HG02798 (cell line): ENCODE measurements at regions not wholly inside any gene's neighbourhood (a gene's known extent, or its start where the extent isn't known, plus 50 kb on each side); places are given as distances from the start of the nearest gene placed in this dataset.
A peak's percentile ranks its signal among the peaks of the same experiment; 100 is the strongest.

Source experiments
- ATAC-seq: cut with Tn5 transposase; IDR thresholded peaks from one replicate; pipeline ENCODE4 v1.9.1; 2021; ENCODE audit warnings: mild to moderate bottlenecking; ENCODE audit not compliant: unreplicated experiment, poor library complexity

DNA sequence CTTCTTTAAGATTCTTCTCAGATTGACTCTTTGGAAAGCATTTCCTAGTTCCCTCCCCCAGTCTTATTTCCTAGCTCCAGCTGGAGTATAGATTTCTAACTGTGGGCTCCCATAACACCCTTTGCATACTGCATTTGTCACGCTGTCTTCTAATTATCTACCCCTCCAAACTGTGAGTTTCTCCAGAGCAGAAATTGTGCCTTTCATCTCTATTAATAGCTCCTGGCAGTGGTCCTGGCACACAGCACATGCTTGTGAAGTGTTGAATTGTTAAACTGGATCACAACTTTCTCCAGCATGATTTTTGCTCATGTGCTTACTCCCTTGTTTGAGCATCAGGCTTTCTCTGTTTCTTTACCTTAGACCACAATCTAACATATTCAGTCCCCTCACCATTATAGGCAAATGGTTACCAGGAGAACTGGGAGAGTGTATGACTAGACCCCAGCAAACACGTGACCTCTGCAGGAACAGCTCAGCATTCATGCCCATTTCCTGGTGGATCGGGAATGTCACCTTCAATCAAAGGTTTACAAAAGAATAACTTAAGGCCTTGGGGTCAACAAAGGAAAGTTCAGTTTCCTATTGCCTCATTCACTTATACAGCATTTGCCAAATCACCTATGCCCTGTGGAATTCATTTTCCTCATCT, 175.7 kb upstream of the TANK start:
- no peak for ATAC-seq

DNA sequence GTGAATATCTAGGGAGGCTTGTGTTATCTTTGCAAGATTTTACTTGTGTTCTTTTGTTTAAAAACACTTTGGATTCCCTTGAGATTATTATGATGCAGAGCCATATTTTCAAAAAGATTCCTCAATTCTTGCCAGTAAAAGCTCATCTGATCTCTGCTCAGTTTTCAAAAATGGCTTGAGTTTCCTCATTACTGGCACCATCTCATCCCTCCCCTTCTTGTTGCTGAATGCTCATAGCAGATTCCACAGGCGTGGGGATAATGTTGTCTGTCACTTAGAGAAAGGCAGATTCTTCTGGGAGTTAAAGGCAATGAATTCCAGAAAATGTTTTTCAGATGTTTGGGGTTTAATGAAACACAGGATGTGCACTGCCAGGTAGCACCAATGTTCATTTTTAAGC, 170.4 kb upstream of the TANK start:
- ATAC-seq = no peak

DNA sequence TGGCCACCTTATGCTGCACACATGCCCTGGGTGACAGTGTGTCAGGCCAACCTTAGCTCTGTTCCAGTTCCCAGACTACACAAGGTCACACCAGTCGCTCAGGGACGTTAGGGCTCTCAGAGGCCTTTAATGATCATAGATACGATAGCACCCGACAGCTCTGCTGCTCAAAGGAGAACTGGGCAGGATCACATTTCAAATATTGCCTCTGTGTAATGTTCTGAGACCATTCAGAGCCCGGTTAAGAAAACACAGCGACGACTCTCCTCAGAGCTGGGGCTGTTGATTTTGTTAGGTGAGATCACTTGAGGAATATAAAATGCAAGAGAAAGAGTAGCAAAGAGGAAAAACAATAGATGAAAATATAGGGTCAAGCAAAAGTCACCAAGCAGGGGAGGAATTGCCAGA, 166.6 kb upstream of the TANK start:
- no peak for ATAC-seq

DNA sequence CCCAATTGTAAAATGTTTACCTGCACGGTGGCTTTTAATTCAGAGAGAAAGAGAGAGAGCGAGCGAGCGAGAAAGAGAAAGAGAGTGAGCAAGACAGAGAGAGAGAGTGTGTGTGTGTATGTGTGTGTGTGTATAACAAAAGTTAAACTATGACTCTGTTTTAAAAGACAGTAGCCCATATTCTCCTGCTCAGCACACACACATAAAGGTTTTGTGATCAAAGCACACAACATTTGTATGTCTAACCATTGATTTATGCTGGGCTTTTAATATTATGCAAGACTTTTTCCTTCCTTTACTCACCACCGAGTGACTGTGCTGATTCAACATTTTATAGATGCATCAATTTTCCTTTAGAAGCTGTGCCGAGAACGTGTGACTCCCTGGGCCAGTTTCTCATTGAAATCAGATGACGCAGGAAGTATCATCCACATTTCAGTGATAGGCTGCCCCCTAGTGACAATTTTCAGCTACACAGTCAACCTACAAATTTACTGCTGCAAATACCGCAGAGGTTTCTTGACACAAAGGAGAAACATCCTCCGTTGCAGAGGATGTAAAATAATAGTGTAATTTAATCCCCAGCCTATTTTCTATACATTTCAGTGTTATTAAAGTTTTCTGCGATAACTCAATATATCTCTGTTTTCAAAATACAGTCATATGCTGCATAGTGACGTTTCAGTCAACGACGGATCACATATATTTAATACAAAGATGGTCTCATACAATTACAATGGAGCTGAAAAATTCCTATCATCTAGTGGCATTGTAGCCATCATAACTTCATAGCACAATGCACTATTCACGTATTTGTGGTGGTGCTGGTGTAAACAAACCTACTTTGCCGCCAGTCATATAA, 165.9 kb upstream of the TANK start:
- ATAC-seq = peak; percentile 94

DNA sequence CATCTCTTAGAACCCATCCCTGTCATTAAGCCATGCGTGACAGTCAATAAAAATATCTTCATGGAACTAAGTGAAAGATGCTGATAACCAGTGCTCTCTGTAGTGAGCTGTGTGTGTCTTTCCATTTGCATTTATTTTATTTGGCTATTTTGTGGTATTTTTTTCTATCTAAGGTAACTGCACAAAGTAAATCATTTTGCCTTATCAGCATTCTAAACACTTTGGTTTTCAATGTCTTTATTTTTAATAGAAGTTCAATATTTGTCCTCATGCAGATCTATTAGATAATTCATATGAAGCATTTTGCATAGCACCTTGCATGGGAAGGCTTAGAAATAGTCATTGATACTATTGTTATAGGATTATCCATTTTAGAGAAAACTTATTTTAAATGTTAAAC, 163.6 kb upstream of the TANK start:
- no peak for ATAC-seq

DNA sequence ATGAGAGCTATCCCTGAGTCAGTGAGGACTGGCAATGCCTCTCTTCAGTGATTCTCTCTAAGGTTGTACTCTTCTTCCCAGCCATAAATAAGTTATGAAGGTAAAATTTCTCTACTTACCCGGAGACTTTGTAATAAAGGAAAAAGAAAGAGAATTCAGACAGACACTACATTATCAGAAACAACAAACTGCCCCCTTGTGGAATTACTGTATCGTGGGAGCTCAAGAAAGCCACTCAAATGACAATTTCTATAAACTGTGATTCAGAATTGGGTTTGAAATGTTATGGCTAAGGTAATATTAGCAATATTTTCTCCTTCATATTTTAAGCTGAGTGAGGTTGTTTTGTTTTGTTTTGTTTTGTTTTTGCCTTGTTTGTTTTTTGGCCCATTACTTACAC, 155.8 kb upstream of the TANK start:
- ATAC-seq = no peak

DNA sequence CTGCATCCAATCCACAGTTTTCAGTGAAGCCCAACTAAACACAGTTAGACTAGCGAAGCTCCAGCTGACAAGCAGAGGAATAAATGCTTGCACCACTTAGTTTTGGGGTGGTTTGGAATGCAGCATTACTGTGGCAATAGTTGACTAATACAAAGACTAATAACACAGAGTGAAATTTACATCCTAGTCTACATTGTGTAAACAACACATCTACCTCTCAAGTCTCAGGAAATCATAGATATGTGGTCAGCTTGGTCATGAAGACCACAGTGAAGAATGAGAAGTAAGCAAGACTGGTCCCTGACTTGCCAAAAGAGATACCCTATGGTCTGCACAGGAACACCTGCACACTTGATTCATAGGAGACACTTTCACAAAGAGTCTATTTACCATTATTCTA, 155.1 kb upstream of the TANK start:
- ATAC-seq = no peak

DNA sequence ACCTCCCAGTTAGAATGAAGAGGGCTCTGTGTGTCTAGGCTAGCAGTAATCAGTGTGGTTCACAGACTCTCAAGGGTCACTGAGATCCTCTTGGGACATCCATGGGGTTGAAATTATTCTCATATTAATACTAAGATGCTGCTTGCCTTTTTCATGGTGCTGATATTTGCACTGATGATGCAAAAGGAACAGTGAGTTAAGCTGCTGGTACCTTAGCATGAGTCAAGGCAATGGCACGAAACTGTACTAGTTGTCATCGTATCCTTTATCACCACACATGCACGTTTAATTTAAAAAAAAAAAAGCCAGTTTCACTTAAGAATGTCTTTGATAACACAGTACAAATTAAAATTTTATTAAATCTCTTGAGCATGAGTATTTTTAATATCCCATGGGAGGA, 151.9 kb upstream of the TANK start:
- ATAC-seq = no peak

DNA sequence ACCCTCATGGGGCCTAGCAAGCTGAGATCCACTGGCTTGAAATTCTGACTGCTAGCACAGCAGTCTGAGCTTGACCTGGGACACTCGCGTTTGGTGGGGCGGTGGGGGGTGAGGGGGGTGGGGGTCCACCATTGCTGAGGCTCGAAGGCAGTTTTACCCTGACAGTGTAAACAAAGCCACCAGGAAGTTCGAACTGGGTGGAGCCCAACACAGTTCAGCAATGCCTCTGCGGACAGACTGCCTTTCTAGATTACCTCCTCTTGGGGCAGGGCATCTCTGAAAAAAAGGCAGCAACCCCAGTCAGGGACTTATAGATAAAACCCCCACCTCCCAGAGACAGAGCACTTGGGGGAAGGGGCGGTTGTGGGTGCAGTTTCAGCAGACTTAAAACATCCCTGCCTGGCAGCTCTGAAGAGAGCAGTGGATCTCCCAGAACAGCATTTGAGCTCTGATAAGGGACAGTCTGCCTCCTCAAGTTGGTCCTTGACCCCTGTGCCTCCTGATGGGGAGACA, 149.7 kb upstream of the TANK start:
- no peak for ATAC-seq

DNA sequence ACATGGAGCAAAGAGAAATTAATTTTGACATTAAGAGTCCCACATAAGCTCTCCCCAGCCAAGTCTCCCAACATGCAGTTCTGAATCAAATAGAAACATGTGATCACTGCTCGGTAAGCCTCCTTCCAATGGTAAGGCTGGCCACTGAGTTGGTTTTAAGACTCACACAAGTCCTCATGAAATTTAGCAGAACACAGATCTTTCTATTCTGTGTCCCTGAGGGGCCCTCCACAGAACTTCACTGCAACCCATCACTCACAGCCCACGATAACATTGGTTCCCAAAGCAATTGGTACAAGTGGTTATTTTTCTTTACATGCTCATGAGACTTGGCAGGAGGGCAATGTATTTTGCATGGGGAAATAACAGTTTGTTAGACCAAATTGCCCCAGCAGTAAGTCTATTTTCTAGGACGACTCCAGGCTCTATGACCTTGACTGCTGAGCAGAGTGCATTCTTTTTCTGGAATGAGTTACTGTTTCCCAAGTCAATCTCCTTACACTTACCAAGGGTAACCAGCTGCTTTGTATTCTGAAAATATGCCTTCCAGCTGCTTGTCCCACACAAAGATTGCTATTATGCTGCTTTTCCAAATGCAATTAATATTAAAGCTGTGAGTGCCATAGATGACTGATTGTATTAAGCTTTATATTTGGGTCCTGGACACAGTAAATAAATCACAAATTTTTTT, 142.3 kb upstream of the TANK start:
- ATAC-seq = no peak

DNA sequence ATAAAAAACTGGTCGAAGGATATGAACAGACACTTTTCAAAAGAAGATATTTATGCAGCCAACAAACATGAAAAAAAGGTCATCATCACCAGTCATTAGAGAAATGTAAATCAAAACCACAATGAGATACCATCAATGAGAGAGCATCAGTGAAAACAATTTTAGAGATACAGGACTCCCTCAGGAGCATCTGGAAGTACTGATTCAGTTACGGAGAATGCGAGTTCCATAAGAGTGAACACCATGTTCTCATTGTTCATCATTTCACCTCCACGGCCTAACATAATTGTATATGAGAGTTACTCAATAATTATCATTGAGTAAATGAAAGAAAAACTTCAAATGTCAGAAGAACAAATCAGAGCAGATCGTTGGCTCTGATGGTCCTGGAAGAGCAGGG, 140.9 kb upstream of the TANK start:
- ATAC-seq = no peak

DNA sequence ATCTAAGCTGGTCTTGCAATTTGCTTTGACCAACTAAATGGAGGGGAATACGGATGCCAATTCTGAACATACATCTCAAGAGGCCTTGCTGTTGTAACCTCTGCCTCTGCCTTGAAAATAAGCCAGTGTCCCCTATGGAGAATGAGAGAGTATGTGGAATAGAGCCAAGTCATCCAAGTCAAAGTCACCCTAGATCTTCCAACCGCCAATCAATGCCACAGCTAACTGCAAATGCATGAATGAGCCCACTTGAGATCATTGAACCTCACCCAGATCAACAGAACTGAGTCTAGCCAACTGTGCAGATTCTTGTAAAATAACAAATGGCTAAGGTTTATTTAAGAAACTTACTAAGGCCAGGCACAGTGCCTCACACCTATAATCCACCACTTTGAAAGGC, 139.8 kb upstream of the TANK start:
- ATAC-seq = no peak

DNA sequence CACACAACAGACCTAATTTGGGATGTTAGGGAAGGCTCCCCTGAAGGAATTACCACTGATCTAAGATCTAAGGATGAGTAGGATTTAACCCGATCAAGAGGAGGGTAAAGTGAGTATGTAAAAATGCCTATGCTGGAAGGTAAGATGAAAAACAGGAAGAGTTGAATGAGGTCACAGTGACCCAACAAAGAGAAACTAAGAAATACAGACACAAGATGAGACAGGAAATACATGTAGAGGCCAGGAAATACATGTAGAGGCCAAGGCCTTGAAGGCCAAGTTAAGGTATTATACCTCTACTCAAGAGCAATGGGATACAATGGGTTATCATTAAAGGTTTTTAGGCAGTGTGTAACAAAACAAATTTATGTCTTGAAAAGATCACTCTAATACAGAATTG, 131.6 kb upstream of the TANK start:
- no peak for ATAC-seq

DNA sequence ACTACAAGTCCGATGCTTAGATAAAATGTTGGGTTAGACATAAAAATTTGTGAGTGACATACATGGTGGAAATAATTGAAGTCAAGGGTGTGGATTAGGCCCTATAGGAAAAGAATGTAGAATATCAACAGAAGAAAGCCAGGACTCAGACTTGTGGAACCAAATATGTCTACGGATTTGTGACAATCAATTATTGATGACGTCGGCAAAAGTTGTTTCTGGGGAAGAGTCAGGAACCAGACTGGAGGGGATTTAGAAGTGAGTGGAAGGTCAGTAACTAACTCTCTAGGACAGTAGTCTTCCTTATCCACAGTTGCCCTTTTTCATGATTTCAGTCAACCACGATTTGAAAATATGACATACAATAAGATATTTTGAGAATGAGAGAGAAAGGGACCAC, 130.9 kb upstream of the TANK start:
- no peak for ATAC-seq

DNA sequence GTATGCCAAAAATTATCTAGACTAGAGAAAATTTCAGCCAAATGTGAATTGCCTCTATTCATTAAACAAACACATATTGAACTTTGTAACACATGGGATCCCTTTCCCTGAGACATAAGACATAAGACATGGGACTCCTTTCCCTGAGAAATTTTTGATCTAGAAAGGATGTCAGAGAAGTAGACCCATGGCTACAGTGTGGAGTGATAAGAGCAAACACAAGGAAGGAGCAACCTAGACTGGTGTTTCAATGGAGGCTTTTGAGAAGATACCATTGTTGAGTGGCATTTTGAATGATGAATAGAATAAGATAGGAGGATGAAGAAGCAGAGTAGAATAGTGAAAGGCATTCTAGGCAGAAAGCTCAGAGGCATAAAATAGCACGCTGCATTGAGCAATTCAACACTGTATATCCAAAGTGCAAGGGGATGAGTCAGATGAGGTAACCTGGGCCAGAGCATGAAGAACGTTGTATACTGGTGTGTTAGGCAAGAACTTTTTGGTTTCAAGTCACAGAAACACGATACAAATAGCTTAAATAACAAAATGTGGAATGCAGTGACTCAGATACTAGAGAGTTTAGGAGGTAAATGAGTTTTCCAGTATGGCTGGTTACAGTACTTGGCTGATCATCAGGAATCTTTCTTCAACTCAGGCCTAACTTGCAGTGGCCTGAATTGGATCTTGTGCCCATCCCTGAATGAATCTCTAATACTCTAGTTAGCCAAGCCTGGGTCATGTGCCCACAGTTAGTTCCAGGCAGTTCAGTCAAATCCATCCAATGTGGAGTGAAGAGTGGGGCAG, 129.8 kb upstream of the TANK start:
- no peak for ATAC-seq

DNA sequence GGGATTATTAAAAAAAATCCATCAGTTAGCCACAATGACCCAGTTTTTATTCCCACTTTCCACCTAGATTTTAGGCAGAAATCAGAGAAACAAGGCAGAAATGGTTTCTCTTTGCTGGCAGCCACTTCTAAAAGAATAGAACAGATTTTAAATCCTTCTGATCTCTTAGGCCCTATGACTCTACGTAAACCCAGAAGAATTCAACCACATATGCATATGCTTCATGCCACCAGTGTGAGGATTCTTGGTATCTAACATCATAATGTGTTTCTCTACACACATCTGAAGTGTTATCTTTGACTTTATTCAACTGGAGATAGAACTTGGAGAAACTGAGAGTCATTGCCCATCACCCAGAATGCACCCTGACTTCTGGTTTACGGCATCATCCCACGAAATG, 128.7 kb upstream of the TANK start:
- no peak for ATAC-seq

DNA sequence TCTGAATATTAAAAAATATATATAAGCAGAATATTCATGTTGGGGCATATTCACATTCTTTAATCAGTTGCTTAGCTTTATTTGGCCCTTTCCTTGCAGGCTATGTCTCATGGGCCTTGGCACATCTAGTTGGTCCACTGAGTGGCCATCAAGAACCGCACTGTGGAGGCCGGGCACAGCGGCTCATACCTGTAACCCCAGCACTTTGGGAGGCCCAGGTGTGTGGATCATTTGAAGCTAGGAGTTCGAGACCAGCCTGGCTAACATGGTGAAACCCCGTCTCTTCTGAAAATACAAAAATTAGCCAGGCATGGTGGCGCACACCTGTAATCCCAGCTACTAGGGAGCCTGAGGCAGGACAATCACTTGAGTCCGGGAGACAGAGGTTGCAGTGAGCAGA, 127.6 kb upstream of the TANK start:
- ATAC-seq = no peak

DNA sequence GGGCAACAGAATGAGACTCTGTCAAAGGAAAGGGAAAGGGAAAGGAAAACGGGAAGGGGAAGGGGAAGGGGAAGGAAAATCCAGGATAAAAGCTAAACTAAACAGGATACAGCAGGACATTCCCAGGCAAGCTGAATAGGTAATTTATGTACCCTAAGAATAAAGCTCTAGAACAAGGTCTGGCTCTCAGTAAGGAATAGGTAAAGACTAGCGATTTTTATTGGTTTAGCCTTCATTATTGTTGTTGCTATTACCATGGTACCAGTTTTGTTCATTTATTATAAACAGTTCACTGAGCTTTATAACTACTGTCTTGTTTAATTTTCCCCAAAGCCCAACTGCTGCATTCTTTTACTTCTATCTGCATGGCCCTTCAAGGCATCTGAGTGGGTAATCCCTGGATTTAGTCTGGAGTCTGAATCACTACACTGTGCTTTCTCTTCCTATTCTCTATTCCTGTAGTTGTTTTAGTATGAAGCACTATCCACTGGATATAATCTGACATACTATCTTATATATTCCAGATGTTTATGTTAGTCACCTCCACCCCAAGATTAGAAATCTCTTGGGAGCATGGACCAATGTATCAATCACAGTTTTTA, 127.1 kb upstream of the TANK start:
- ATAC-seq = no peak

DNA sequence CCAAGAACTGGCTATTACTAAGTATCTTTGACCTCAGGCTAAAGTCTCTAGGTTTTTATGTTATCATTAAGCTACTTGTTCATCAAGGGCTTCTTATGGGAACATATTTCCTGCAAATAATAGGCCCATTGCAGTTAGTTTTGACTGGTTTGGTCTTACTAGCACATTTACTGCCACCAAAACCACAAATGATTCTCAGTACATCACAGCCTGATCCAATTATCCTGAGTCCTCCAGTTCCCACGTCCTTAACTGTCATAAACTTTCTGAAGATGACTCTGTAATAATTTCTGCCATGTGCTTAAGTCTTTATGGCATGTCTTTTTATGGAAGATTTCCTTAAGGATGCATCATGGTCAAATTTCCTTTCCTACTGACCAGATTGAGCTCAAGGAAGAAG, 123.3 kb upstream of the TANK start:
- no peak for ATAC-seq

DNA sequence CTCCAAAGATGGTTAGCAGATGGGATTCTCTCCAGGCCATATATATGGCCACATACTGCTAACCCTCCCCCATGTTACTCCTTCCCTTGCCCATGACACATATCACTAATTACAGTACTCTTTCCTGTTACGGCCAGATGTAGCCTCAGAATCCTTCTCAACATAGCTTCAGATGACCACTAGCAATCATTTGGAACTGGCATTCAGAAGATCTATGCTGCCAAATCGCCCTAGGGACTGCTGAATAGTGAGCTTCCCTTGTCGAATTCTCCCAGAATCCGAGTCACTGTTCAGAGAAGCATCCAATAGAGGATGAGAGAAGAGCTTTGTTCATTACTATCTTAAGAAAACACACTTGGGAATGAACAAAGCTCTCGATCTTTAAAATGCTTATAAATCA, 121.2 kb upstream of the TANK start:
- no peak for ATAC-seq
